HepG2 (cell line): ENCODE measurements at regions not wholly inside any gene's neighbourhood (a gene's known extent, or its start where the extent isn't known, plus 50 kb on each side); places are given as distances from the start of the nearest gene placed in this dataset.

Experiments used
- ATAC-seq: fragments of 200-7000 bp; cut with Tn5 transposase; 3 replicates; pipeline ENCODE4 v1.9.1; 2020; ENCODE audit warnings: mild to moderate bottlenecking, moderate library complexity
- BruUV-seq: library from RNA; stranded (reverse); fragments of 400-500 nt; replicated peaks from 2 replicates; lab custom pipeline; 2021; lab: Mats Ljungman, UMichigan
- CTCF ChIA-PET: fragments of 300-600 bp; formaldehyde crosslinking; extraction: SDS; loops from one replicate; lab custom pipeline; 2021; ENCODE audit warnings: low total read pairs, inconsistent platforms, low intra/inter-chr PET ratio; lab: Yijun Ruan, JAX
- POLR2A ChIA-PET: fragments of 350-600 bp; sonication (Branson Sonifier 250); formaldehyde crosslinking; loops from one replicate; lab custom pipeline; 2020; ENCODE audit warnings: antibody characterized with exemption, inconsistent platforms; lab: Yijun Ruan, JAX
- DNase-seq: peaks from one replicate; pipeline ENCODE4 v3.0.0-alpha.2; 2015; ENCODE audit warnings: low spot score
- FAIRE-seq: peaks from 3 replicates; lab custom pipeline; 2011; peaks lifted over from hg19 to GRCh38; lab: Jason Lieb, UNC
- H2AFZ ChIP-seq: one replicate; pipeline ENCODE4 v1.6.1; 2011; ENCODE audit warnings: low read length, inconsistent platforms
- H3K27ac ChIP-seq: fragments of 300-600 bp; 3 replicates; pipeline ENCODE4 v1.8.0; 2011; ENCODE audit warnings: mixed run types, mild to moderate bottlenecking, mixed read lengths, low read length, inconsistent platforms; ENCODE audit not compliant: insufficient read depth; ENCODE audit errors: extremely low read length
- H3K27me3 ChIP-seq, 2 experiments: fragments of 200-600 bp in 1 of 2; 2 replicates in 1 of 2; 3 replicates in 1 of 2; pipeline versions ENCODE4 v1.6.0 to v1.8.0; 2011; ENCODE audit warnings: low read length in 2 of 2, mild to moderate bottlenecking in 2 of 2, moderate library complexity in 2 of 2, inconsistent platforms in 1 of 2; ENCODE audit not compliant: insufficient read depth in 2 of 2, control insufficient read depth in 1 of 2
- H3K36me3 ChIP-seq, 2 experiments: fragments of 200-600 bp in 1 of 2; replicated peaks in 1 of 2; 2 replicates in 1 of 2; 3 replicates in 1 of 2; pipeline versions ENCODE4 v1.5.1 to v1.8.0; 2011; ENCODE audit warnings: low read length in 2 of 2, inconsistent platforms in 1 of 2; ENCODE audit not compliant: insufficient read depth in 2 of 2, control insufficient read depth in 1 of 2
- H3K4me1 ChIP-seq: 2 replicates; pipeline ENCODE4 v1.5.1; 2012; ENCODE audit warnings: low read length, inconsistent platforms; ENCODE audit not compliant: insufficient read depth
- H3K4me2 ChIP-seq: 2 replicates; pipeline ENCODE4 v1.6.0; 2011; ENCODE audit warnings: low read depth, low read length, inconsistent platforms
- H3K4me3 ChIP-seq, 3 experiments: fragments of 200-600 bp in 1 of 3; sonication (generic), shearing (Covaris generic) in 1 of 3; replicated peaks in 1 of 3; 2 replicates each; pipeline ENCODE4 v1.5.1; 2011 to 2016; ENCODE audit warnings: low read length in 3 of 3, inconsistent platforms in 2 of 3, low read depth in 2 of 3, mild to moderate bottlenecking in 2 of 3, control low read depth in 1 of 3, mixed read lengths in 1 of 3; ENCODE audit not compliant: insufficient read depth in 1 of 3
- H3K79me2 ChIP-seq: one replicate; pipeline ENCODE4 v1.6.1; 2011; ENCODE audit warnings: low read length, inconsistent platforms; ENCODE audit not compliant: insufficient read depth
- H3K9ac ChIP-seq: 2 replicates; pipeline ENCODE4 v1.6.0; 2011; ENCODE audit warnings: mild to moderate bottlenecking, low read depth, low read length, inconsistent platforms; ENCODE audit not compliant: insufficient read depth
- H3K9me3 ChIP-seq: 2 replicates; pipeline ENCODE4 v1.5.1; 2012; ENCODE audit warnings: mild to moderate bottlenecking, low read length
- H4K20me1 ChIP-seq: 2 replicates; pipeline ENCODE4 v1.6.0; 2011; ENCODE audit warnings: inconsistent platforms, mild to moderate bottlenecking, low read length, moderate library complexity; ENCODE audit not compliant: insufficient read depth
- ELK4 ChIP-seq: sonication (generic); formaldehyde crosslinking; IDR thresholded peaks from 2 replicates; pipeline ENCODE4 v1.9.0; 2021; ENCODE audit warnings: missing genetic modification reagents, borderline replicate concordance
- ISX ChIP-seq: sonication (generic); formaldehyde crosslinking; conservative IDR thresholded peaks from 2 replicates; pipeline ENCODE4 v1.5.0; 2020; ENCODE audit warnings: missing genetic modification reagents
- NR2F2 ChIP-seq: IDR thresholded peaks from 2 replicates; pipeline ENCODE4 v1.6.1; 2012; ENCODE audit warnings: low read depth, inconsistent platforms, borderline replicate concordance
- SP4 ChIP-seq: sonication (generic); formaldehyde crosslinking; IDR thresholded peaks from 2 replicates; pipeline ENCODE4 v1.8.1; 2023; ENCODE audit warnings: mild to moderate bottlenecking, missing genetic modification reagents
- ZBTB38 ChIP-seq: sonication (generic); formaldehyde crosslinking; IDR thresholded peaks from 2 replicates; pipeline ENCODE4 v1.5.1; 2020; ENCODE audit warnings: mild to moderate bottlenecking, missing genetic modification reagents
- ZNF205 ChIP-seq: IDR thresholded peaks from 2 replicates; pipeline ENCODE4 v1.6.1; 2018; ENCODE audit warnings: missing biosample characterization, missing genetic modification reagents
- ZNF33B ChIP-seq: sonication (generic); formaldehyde crosslinking; IDR thresholded peaks from 2 replicates; pipeline ENCODE4 v1.5.1; 2020; ENCODE audit warnings: mild to moderate bottlenecking, missing genetic modification reagents
- ZNF34 ChIP-seq: sonication (generic); formaldehyde crosslinking; IDR thresholded peaks from 2 replicates; pipeline ENCODE4 v1.4.0; 2020; ENCODE audit warnings: mild to moderate bottlenecking, missing genetic modification reagents, borderline replicate concordance
- ZNF510 ChIP-seq: sonication (generic); formaldehyde crosslinking; IDR thresholded peaks from 2 replicates; pipeline ENCODE4 v1.4.0; 2020; ENCODE audit warnings: low read depth, mild to moderate bottlenecking, missing genetic modification reagents
- WGBS: methylation state at CpG from one replicate; pipeline ENCODE4 v1.1.6; 2017; ENCODE audit warnings: low lambda C conversion rate; 5-methylcytosine and 5-hydroxymethylcytosine counted together
- in situ Hi-C: cut with HindIII; loops from 2 replicates; pipeline ENCODE4 v1.10.0; 2017; ENCODE audit warnings: low pct_unique_long_range_greater_than_20kb; ENCODE audit not compliant: extremely low pct_ligation_motif_present
- intact Hi-C: fragments of 100-400 bp; cut with micrococcal nuclease; formaldehyde crosslinking; loops from one replicate; pipeline ENCODE4 v1.10.0; 2022; ENCODE audit not compliant: unreplicated experiment

GRCh38 chr2:235146871-235147565 is 195.2 kb downstream of the SH3BP4 start:
- POLR2A ChIA-PET = no interaction called here
- Histone ChIP-seq H3K4me3 (no peak overlapping the region), H3K27me3 (peaks cover 0 to 50% of the 10 kb centered on the region in 2 experiments; a peak in 4 of 5 replicates), H3K36me3 (no peaks in the 10 kb centered on the region), H3K9me3 (no peaks in the 10 kb centered on the region), H3K4me1 (peaks cover 6% of the 10 kb centered on the region), H3K27ac (no peak overlapping the region), H2AFZ (no peak overlapping the region), H3K9ac (no peak overlapping the region), H4K20me1 (no peaks in the 10 kb centered on the region; the same call in 1 of the 2 replicates), H3K4me2 (no peak overlapping the region), H3K79me2 (no peaks in the 10 kb centered on the region)
- BruUV-seq = no TSS peak
- intact Hi-C loops = no loop called here
- in situ Hi-C loops = no loop called here
- FAIRE-seq (no peak), ATAC-seq (no peak), DNase-seq (no peak)
- WGBS = 45% methylated on average over 16 of the region's 16 CpGs
- TF ChIP-seq ZNF33B (CRISPR knock-in tag) = no peak
- TF ChIP-seq ZNF205 (CRISPR knock-in tag) = no peak
- no peak for TF ChIP-seq ZBTB38 (CRISPR knock-in tag)
- no peak for TF ChIP-seq ZNF34 (CRISPR knock-in tag)
- no peak for TF ChIP-seq NR2F2
- TF ChIP-seq ZNF510 (CRISPR knock-in tag) = no peak
- no peak for TF ChIP-seq ISX
- no peak for TF ChIP-seq SP4 (CRISPR knock-in tag)
- TF ChIP-seq ELK4 = no peak
- CTCF ChIA-PET = no interaction called here
